ENCODE measurements at regions not wholly inside any gene's neighbourhood (a gene's known extent, or its start where the extent isn't known, plus 50 kb on each side); places are given as distances from the start of the nearest gene placed in this dataset.

DNA sequence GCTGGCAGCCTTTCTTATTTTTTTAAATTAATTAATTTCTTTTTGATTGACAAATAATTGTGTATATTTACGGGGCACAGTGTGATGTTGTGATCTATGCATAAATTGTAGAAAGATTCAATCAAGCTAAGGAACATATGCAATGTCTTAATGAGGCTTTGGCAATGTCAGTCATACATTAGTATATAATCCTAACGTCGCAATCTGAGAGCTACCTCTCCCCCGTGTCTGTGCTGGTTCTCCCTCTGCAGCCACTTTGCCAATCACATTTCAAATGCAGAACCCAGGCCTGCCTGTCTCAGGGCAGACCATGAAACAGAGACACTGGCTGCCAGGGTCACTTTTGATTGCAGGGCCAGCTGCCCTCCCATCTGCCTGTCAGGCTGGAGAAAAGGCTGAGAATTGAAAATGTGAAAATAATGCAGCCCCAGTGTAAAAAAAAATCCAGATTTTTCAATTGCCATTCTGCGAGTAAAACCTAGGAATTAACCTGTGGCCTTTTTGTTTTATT is 56.3 kb downstream of the SLC24A2 start:
- Histone ChIP-seq H3K4me3 (no peak overlapping the region), H3K27me3 (0 out of 2 replicates have a peak, but pooled peaks cover 5% of the 10 kb centered on the region), H3K9me3 (no peaks in the 10 kb centered on the region), H3K36me3 (no peaks in the 10 kb centered on the region)
- DNase-seq, result no peak

- Histone ChIP-seq H3K9me3 (no peaks in the 10 kb centered on the region), H3K36me3 (no peaks in the 10 kb centered on the region)
- DNase-seq, result no peak
These were observed 60.7 kb downstream of the SLC24A2 start for GRCh38 chr9:19728101-19728500.

GRCh38 chr9:19725970-19726369 is 62.9 kb downstream of the SLC24A2 start:
- 0 out of 2 replicates have a peak, but pooled peaks cover 5% of the 10 kb centered on the region for H3K27me3 ChIP-seq
- no peaks in the 10 kb centered on the region for H3K9me3 ChIP-seq
- no peak overlapping the region for H3K4me3 ChIP-seq
- H3K36me3 ChIP-seq, result no peaks in the 10 kb centered on the region
- no peak for DNase-seq

More at GRCh38 chr9:19728101-19728500, 60.7 kb downstream of the SLC24A2 start:
- Histone ChIP-seq H3K4me3 (no peak overlapping the region), H3K27me3 (0 out of 2 replicates have a peak, but pooled peaks cover 5% of the 10 kb centered on the region)

GRCh38 chr9:19720377-19720776 is 68.5 kb downstream of the SLC24A2 start:
- Histone ChIP-seq H3K36me3 (no peaks in the 10 kb centered on the region), H3K9me3 (peaks cover 2% of the 10 kb centered on the region; the same call in 1 of the 2 replicates), H3K4me3 (no peak overlapping the region), H3K27me3 (no peaks in the 10 kb centered on the region)
- no peak for DNase-seq

DNA sequence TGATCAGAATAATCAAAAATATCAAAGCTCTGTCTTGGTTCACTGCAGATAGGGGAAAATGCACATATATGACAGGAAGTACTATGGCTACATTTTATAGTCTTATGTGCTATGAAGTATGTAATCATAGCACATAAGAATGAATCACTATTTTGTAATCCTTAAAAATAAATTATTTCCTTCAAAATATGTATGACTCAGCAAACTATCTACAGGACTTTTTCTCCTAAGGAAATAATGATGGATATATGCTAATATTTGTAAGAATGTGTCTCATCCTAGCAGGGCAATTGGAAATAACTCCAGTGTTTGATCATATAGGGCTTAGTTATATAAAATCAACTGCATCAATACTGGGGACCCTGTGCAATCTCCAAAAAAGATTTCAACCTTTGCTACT is 85.1 kb downstream of the SLC24A2 start:
- DNase-seq, result no peak
- Histone ChIP-seq H3K9me3 (no peaks in the 10 kb centered on the region), H3K36me3 (no peaks in the 10 kb centered on the region), H3K4me3 (no peak overlapping the region), H3K27me3 (no peaks in the 10 kb centered on the region)

GRCh38 chr9:19701991-19702390 is 86.8 kb downstream of the SLC24A2 start:
- H3K36me3 ChIP-seq, result no peaks in the 10 kb centered on the region
- no peaks in the 10 kb centered on the region for H3K9me3 ChIP-seq
- no peaks in the 10 kb centered on the region for H3K27me3 ChIP-seq
- no peak for DNase-seq
- no peak overlapping the region for H3K4me3 ChIP-seq

DNA sequence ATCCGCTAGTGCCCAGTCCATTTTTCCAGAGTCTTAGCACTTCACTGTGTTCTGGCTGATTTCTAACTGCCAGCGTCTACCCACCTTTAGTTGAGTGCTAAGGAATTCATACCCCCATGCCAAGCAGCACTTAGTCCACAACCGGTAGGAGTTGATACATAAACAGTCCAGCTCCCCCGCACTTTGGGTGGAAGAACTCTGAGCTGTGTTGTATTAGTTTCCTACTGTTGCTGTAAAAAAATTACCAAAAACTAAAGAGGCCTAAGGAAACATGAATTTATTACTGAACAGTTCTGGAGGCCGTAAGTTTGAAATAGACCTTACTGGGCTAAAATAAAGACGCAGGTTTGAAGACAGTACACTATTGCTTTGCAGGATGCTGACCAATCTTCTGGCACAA is 87.6 kb downstream of the SLC24A2 start:
- DNase-seq, result no peak
- no peaks in the 10 kb centered on the region for H3K27me3 ChIP-seq
- H3K9me3 ChIP-seq, result no peaks in the 10 kb centered on the region
- no peaks in the 10 kb centered on the region for H3K36me3 ChIP-seq
- H3K4me3 ChIP-seq, result no peak overlapping the region

GRCh38 chr9:19700699-19701098 is 88.1 kb downstream of the SLC24A2 start:
- Histone ChIP-seq H3K4me3 (no peak overlapping the region), H3K9me3 (no peaks in the 10 kb centered on the region), H3K27me3 (no peaks in the 10 kb centered on the region), H3K36me3 (no peaks in the 10 kb centered on the region)
- DNase-seq, result no peak

GRCh38 chr9:19699756-19700155 is 89.1 kb downstream of the SLC24A2 start:
- Histone ChIP-seq H3K9me3 (no peaks in the 10 kb centered on the region), H3K27me3 (no peaks in the 10 kb centered on the region), H3K4me3 (no peak overlapping the region), H3K36me3 (no peaks in the 10 kb centered on the region)
- DNase-seq, result no peak

DNA sequence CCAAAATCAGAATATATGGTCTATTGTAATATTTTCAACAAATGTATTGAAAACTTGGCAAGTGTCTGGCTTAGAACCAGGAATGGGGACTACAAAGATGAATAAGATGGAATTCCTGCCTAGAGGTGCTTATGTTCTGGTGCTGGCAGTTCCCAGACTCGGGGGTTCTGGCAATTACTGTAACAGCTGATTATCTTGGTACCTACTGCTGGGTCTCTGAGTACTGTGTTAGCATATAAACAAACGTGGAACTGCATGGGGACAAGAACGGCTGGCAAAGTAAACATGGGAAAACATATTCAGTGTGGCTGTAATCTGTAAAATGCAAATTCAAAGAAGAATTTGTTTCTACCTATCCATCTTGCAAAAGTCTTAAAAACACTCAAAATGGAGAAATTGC is 89.9 kb downstream of the SLC24A2 start:
- no peak overlapping the region for H3K4me3 ChIP-seq
- H3K27me3 ChIP-seq, result 0 out of 2 replicates have a peak, but pooled peaks cover 3% of the 10 kb centered on the region
- H3K36me3 ChIP-seq, result no peaks in the 10 kb centered on the region
- no peaks in the 10 kb centered on the region for H3K9me3 ChIP-seq
- DNase-seq, result no peak

GRCh38 chr9:19694601-19695000 is 94.2 kb downstream of the SLC24A2 start:
- no peaks in the 10 kb centered on the region for H3K9me3 ChIP-seq
- H3K36me3 ChIP-seq, result no peaks in the 10 kb centered on the region
- no peak for DNase-seq
- H3K4me3 ChIP-seq, result no peak overlapping the region
- 0 out of 2 replicates have a peak, but pooled peaks cover 3% of the 10 kb centered on the region for H3K27me3 ChIP-seq

DNA sequence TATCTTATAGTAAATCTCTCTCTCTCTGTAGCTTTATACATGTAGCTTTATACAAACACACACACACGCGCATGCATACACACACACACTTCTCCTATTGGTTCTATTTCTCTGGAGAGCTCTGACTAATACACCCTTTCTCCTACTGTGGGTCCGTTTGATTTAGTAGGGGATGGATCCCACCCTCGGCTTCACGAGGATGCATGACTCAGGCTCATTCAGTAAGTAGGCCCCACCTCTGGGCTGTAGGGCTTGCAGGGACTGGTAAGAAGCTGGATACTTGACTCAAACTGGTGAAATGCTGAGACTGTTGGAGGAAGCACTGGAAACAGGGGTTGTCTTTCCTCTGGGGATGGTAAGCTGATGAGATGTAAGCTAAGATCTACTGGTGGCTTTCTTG is 98.7 kb downstream of the SLC24A2 start:
- H3K9me3 ChIP-seq, result peaks cover 4% of the 10 kb centered on the region
- DNase-seq, result no peak
- no peaks in the 10 kb centered on the region for H3K36me3 ChIP-seq
- H3K27me3 ChIP-seq, result 0 out of 2 replicates have a peak, but pooled peaks cover 3% of the 10 kb centered on the region
- no peak overlapping the region for H3K4me3 ChIP-seq

GRCh38 chr9:19689328-19690101 is 99.3 kb downstream of the SLC24A2 start:
- Histone ChIP-seq H3K4me3 (no peak overlapping the region), H3K27me3 (0 out of 2 replicates have a peak, but pooled peaks cover under 1% of the 10 kb centered on the region), H3K9me3 (peaks cover 4% of the 10 kb centered on the region), H3K36me3 (no peaks in the 10 kb centered on the region)
- no peak for DNase-seq

DNA sequence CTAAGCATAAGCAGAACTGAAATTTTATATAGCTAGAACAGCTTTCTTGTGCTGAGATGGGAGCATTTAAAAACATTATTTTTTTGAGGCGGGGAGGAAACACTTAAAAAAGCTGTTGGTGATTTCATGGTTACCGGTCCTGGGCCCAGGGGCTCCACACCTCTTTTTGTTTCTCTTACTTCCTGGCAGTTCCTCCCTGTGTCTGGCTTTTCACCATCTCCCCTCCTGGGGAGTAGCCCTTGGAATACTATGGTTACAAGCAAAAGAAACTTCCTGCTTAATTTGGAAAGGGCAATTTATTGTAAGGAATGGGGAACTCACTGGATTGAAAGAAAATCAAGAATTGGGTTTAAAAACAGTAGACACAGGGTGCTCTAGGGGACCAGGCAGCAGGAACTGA is 105.1 kb downstream of the SLC24A2 start:
- no peaks in the 10 kb centered on the region for H3K36me3 ChIP-seq
- DNase-seq, result no peak

GRCh38 chr9:19682397-19682796 is 106.4 kb downstream of the SLC24A2 start:
- H3K27me3 ChIP-seq, result no peaks in the 10 kb centered on the region; the same call in 1 of the 2 replicates
- H3K36me3 ChIP-seq, result no peaks in the 10 kb centered on the region
- peaks cover 4% of the 10 kb centered on the region for H3K9me3 ChIP-seq
- DNase-seq, result no peak
- H3K4me3 ChIP-seq, result no peak overlapping the region

More for the DNA sequence above, 105.1 kb downstream of the SLC24A2 start:
- peaks cover 4% of the 10 kb centered on the region for H3K9me3 ChIP-seq
- no peaks in the 10 kb centered on the region; the same call in 1 of the 2 replicates for H3K27me3 ChIP-seq
- H3K4me3 ChIP-seq, result no peak overlapping the region

DNA sequence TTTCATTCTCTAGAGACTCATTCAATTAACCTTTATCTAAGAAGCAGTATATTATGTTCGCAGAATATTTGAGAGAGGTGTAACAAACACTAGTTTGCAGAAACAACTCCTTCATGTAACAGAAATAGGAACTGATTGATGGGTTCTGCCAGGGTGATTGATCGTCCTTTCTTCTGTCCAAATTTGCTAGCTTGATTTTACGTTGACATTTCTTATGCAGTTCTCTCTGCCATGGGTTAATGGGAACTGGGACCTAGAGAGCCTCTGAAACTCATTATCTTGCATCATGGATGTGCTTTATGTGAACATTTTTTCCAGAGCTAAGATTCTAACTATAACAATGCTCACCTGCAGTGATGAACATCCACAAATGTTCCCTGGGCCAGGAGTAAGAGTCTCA is 107.0 kb downstream of the SLC24A2 start:
- peaks cover 4% of the 10 kb centered on the region for H3K9me3 ChIP-seq
- H3K27me3 ChIP-seq, result peaks cover 3% of the 10 kb centered on the region; the same call in 1 of the 2 replicates
- H3K36me3 ChIP-seq, result no peaks in the 10 kb centered on the region
- no peak overlapping the region for H3K4me3 ChIP-seq
- no peak for DNase-seq

- H3K27me3 ChIP-seq, result peaks cover 3% of the 10 kb centered on the region; the same call in 1 of the 2 replicates
- no peaks in the 10 kb centered on the region for H3K36me3 ChIP-seq
- no peak for DNase-seq
- H3K4me3 ChIP-seq, result no peak overlapping the region
- H3K9me3 ChIP-seq, result no peaks in the 10 kb centered on the region
These were observed 110.9 kb downstream of the SLC24A2 start for GRCh38 chr9:19677924-19678323.

DNA sequence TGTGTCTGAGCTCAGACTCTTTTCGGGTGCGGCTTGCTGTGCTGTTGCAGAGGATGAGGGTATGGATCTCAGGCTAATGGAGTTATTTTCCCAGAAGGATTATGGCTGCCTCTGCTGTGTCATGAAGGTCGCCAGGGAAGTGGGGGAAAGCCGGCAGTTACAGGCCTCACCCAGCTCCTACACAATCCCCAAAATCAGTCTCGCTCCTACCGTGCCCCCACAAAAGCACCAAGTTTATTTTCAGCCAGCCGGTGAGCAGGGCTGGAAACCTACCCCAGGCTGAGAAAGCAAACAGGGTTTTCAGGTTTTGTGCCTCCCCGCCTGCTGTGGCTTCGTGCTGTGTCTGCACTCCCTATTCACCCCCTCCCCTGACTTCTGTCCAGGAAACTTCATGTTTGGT is 113.3 kb downstream of the SLC24A2 start:
- peaks cover 12% of the 10 kb centered on the region for H3K27me3 ChIP-seq
- DNase-seq, result no peak
- no peaks in the 10 kb centered on the region for H3K9me3 ChIP-seq
- no peak overlapping the region for H3K4me3 ChIP-seq
- no peaks in the 10 kb centered on the region for H3K36me3 ChIP-seq
